ENCODE measurements at regions not wholly inside any gene's neighbourhood (a gene's known extent, or its start where the extent isn't known, plus 50 kb on each side); places are given as distances from the start of the nearest gene placed in this dataset.

GRCh38 chr10:10313149-10313835, 704.4 kb upstream of the CELF2 start:
- DNase-seq, result no peak

GRCh38 chr10:10314626-10315025, 703.0 kb upstream of the CELF2 start:
- no peak for DNase-seq

GRCh38 chr10:10315989-10316388, 701.7 kb upstream of the CELF2 start:
- no peak for DNase-seq

GRCh38 chr10:10317151-10317550, 700.5 kb upstream of the CELF2 start:
- DNase-seq, result no peak

- no peak for DNase-seq
These were observed 698.8 kb upstream of the CELF2 start for GRCh38 chr10:10318856-10319255.

- DNase-seq, result no peak
These were observed 696.7 kb upstream of the CELF2 start for GRCh38 chr10:10320956-10321355.

- DNase-seq, result peak; percentile 17
These were observed 691.6 kb upstream of the CELF2 start for GRCh38 chr10:10326116-10326515.

- no peak for DNase-seq
These were observed 689.7 kb upstream of the CELF2 start for GRCh38 chr10:10327934-10328333.

GRCh38 chr10:10330418-10330817, 687.3 kb upstream of the CELF2 start:
- no peak for DNase-seq

- no peak for DNase-seq
These were observed 684.9 kb upstream of the CELF2 start for GRCh38 chr10:10332786-10333185.

GRCh38 chr10:10333622-10334021, 684.0 kb upstream of the CELF2 start:
- DNase-seq, result no peak

GRCh38 chr10:10338339-10338738, 679.3 kb upstream of the CELF2 start:
- DNase-seq, result no peak

- DNase-seq, result no peak
These were observed 671.1 kb upstream of the CELF2 start for GRCh38 chr10:10346390-10347150.

- no peak for DNase-seq
These were observed 667.6 kb upstream of the CELF2 start for GRCh38 chr10:10350050-10350449.

GRCh38 chr10:10351451-10351850, 666.2 kb upstream of the CELF2 start:
- DNase-seq, result no peak

- no peak for DNase-seq
These were observed 664.3 kb upstream of the CELF2 start for GRCh38 chr10:10353326-10353868.

GRCh38 chr10:10359263-10359662, 658.4 kb upstream of the CELF2 start:
- no peak for DNase-seq

- no peak for DNase-seq
These were observed 656.3 kb upstream of the CELF2 start for GRCh38 chr10:10361301-10361885.

- no peak for DNase-seq
These were observed 654.9 kb upstream of the CELF2 start for GRCh38 chr10:10362800-10363199.

GRCh38 chr10:10363217-10363616, 654.5 kb upstream of the CELF2 start:
- no peak for DNase-seq

GRCh38 chr10:10364902-10365301, 652.8 kb upstream of the CELF2 start:
- DNase-seq, result no peak

GRCh38 chr10:10365676-10366075, 652.0 kb upstream of the CELF2 start:
- DNase-seq, result no peak

- DNase-seq, result no peak
These were observed 650.8 kb upstream of the CELF2 start for GRCh38 chr10:10366836-10367235.

- no peak for DNase-seq
These were observed 650.4 kb upstream of the CELF2 start for GRCh38 chr10:10367264-10367663.

All from hematopoietic multipotent progenitor cell treated with erythropoietin and hydrocortisone succinate and interleukin-3 and kit ligand, for 8 days (in vitro differentiated cells).